ENCODE measurements at regions not wholly inside any gene's neighbourhood (a gene's known extent, or its start where the extent isn't known, plus 50 kb on each side); places are given as distances from the start of the nearest gene placed in this dataset.
"Not testable (repeated sequence)": the region's sequence is repeated elsewhere in the genome, so short reads cannot be mapped to it uniquely, and the experiment has no call there.

DNA sequence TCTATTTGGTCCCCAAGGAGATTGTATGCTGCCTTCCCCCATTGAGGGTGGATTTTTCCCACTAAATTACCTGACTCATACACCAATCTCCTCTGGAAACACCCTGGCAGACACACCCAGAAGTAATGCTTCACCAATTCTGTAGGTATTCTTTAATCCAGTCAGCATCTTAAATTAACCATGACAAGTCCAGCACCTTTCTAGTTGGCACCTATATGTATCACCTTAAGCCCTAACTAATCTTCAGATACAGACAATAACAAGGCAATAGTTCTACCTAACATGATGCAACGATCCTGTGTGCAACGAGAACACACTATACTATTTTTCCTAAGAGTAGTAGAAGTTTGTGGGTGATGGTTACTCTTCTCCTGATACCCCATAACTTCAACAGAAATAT, 473.3 kb upstream of the NPAP1 start:
- TF ChIP-seq, protein P1, sequence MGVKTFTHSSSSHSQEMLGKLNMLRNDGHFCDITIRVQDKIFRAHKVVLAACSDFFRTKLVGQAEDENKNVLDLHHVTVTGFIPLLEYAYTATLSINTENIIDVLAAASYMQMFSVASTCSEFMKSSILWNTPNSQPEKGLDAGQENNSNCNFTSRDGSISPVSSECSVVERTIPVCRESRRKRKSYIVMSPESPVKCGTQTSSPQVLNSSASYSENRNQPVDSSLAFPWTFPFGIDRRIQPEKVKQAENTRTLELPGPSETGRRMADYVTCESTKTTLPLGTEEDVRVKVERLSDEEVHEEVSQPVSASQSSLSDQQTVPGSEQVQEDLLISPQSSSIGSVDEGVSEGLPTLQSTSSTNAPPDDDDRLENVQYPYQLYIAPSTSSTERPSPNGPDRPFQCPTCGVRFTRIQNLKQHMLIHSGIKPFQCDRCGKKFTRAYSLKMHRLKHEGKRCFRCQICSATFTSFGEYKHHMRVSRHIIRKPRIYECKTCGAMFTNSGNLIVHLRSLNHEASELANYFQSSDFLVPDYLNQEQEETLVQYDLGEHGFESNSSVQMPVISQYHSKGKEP (tag by site-specific recombination; IDR thresholded peaks at IDR 0.05) = not testable (repeated sequence)
- TF ChIP-seq ZNF416 (tag by site-specific recombination; IDR thresholded peaks at IDR 0.05); ZNF660 (tag by site-specific recombination; IDR thresholded peaks at IDR 0.05); CTCF (tag by site-specific recombination; IDR thresholded peaks at IDR 0.05); ZNF530 (tag by site-specific recombination; IDR thresholded peaks at IDR 0.05; ENCODE audit: low read depth); BCL11A (tag by site-specific recombination; IDR thresholded peaks at IDR 0.05; ENCODE audit: low read depth); ZNF112 (tag by site-specific recombination; IDR thresholded peaks at IDR 0.05); ZNF114 (tag by site-specific recombination; IDR thresholded peaks at IDR 0.05); ZNF473 (tag by site-specific recombination; IDR thresholded peaks at IDR 0.05); YY1 (tag by site-specific recombination; IDR thresholded peaks at IDR 0.05): not testable (repeated sequence)
- TF ChIP-seq, protein P2, sequence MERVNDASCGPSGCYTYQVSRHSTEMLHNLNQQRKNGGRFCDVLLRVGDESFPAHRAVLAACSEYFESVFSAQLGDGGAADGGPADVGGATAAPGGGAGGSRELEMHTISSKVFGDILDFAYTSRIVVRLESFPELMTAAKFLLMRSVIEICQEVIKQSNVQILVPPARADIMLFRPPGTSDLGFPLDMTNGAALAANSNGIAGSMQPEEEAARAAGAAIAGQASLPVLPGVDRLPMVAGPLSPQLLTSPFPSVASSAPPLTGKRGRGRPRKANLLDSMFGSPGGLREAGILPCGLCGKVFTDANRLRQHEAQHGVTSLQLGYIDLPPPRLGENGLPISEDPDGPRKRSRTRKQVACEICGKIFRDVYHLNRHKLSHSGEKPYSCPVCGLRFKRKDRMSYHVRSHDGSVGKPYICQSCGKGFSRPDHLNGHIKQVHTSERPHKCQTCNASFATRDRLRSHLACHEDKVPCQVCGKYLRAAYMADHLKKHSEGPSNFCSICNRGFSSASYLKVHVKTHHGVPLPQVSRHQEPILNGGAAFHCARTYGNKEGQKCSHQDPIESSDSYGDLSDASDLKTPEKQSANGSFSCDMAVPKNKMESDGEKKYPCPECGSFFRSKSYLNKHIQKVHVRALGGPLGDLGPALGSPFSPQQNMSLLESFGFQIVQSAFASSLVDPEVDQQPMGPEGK (tag by site-specific recombination; IDR thresholded peaks at IDR 0.05) = not testable (repeated sequence)

Data from HEK293 (cell line).